Prostate gland (tissue), 2 donors: ENCODE measurements at regions not wholly inside any gene's neighbourhood (a gene's known extent, or its start where the extent isn't known, plus 50 kb on each side); places are given as distances from the start of the nearest gene placed in this dataset.

ENCODE experiments used
- CTCF ChIP-seq, 4 experiments: fragments of 200-600 bp in 2 of 4; fragments of 450-650 bp in 2 of 4; sonication (generic) in 2 of 4; IDR thresholded peaks; 1 replicate in 3 of 4; 2 replicates in 1 of 4; pipeline ENCODE4 v1.5.1; 2016 to 2019; ENCODE audit warnings: antibody characterized with exemption in 4 of 4, mild to moderate bottlenecking in 2 of 4, moderate library complexity in 2 of 4
- POLR2A ChIP-seq: fragments of 450-650 bp; IDR thresholded peaks from one replicate; pipeline ENCODE4 v1.6.1; 2016; ENCODE audit warnings: antibody characterized with exemption, mild to moderate bottlenecking
- POLR2AphosphoS5 ChIP-seq: sonication (generic); formaldehyde crosslinking; IDR thresholded peaks from one replicate; pipeline ENCODE4 v1.6.1; 2017; ENCODE audit warnings: antibody characterized with exemption

GRCh38 chr1:192937128-192937527, 122.0 kb downstream of the UCHL5 start:
- TF ChIP-seq CTCF (IDR thresholded peaks at IDR 0.05) (no peak), POLR2AphosphoS5 (no peak), POLR2A (no peak)
